ENCODE measurements at regions not wholly inside any gene's neighbourhood (a gene's known extent, or its start where the extent isn't known, plus 50 kb on each side); places are given as distances from the start of the nearest gene placed in this dataset.

DNA sequence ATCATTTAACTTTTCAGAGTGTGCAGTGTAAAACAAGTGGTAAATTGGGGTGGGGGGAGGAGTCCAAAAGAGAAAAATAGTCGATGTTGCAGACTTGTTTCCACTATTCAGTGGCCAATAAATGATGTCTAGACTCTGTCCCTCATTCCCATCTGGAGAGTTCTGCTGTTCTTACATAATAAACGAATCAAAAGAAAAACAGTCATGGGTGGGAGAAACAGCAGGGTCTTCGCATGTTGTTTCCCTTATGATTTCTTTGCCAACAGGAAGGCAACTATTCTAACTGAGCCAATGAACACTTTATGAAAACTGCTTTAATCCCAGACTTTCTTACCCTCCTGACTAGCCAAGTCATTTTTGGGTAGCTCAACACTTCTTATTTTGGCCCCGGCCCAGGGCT lies 615.5 kb downstream of the FGF9 start:
- TF ChIP-seq, protein P1, sequence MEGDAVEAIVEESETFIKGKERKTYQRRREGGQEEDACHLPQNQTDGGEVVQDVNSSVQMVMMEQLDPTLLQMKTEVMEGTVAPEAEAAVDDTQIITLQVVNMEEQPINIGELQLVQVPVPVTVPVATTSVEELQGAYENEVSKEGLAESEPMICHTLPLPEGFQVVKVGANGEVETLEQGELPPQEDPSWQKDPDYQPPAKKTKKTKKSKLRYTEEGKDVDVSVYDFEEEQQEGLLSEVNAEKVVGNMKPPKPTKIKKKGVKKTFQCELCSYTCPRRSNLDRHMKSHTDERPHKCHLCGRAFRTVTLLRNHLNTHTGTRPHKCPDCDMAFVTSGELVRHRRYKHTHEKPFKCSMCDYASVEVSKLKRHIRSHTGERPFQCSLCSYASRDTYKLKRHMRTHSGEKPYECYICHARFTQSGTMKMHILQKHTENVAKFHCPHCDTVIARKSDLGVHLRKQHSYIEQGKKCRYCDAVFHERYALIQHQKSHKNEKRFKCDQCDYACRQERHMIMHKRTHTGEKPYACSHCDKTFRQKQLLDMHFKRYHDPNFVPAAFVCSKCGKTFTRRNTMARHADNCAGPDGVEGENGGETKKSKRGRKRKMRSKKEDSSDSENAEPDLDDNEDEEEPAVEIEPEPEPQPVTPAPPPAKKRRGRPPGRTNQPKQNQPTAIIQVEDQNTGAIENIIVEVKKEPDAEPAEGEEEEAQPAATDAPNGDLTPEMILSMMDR (IDR thresholded peaks at IDR 0.05; ENCODE audit: insufficient read depth, low read length, missing control alignments), result no peak
- POLR2A ChIA-PET, result no interaction called here
- no peak overlapping the region for H3K4me3 ChIP-seq (ENCODE audit: low read depth, low read length)
- CTCF ChIA-PET, result no interaction called here
- DNase-seq (ENCODE audit: low read depth, low spot score), result no peak

DNA sequence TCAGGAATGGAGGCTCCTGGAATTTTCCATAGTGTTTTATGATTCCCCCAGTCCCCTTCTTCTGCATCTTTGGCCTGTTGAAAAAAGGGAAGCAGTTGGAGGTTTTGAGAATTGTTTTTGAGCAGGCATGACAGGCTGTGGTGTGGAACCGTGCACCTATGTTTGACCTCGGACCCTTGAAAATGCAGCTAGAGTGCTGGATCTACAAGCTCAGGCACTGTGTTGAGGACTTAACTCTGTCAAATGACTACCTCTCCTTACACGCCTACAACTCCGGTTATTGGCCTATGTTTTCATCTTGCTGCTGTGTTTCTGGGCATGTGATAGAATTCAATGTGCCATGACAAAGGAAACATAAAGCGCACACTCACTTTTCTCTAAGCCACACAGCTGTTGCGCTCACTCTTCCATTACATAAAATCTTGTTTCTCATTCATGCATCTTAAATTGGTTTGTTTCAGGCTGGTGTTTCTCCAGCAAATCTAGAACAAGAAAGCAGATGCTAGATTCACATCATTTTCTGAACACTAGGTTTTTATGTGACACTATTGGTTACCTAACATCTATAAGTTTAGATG lies 616.6 kb downstream of the FGF9 start:
- ChIA-PET CTCF (no interaction called here), POLR2A (no interaction called here)
- DNase-seq (ENCODE audit: low read depth, low spot score), result no peak
- no peak overlapping the region for H3K4me3 ChIP-seq (ENCODE audit: low read depth, low read length)
- TF ChIP-seq, protein P1 (IDR thresholded peaks at IDR 0.05; ENCODE audit: insufficient read depth, low read length, missing control alignments), result no peak

DNA sequence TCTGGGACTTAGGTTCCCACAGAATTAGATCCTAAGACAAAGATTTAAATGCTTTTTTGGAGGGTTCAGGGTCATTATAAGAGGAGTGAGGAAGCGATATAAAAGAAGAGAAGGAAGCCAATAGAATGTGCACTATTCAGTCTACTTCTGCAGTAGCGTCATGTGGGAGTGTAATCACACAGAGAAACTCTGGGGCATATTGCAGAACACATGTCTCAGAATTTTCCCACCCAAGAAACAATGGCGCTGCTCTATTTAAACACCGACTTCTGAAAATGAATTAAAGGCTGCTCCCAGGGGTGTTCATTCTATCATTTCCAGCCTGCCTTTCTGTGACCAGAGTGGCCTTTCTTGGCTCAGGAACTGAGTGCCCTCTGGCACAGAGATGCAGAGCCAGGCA lies 617.6 kb downstream of the FGF9 start:
- TF ChIP-seq, protein P1 (IDR thresholded peaks at IDR 0.05; ENCODE audit: insufficient read depth, low read length, missing control alignments), result no peak
- POLR2A ChIA-PET, result no interaction called here
- CTCF ChIA-PET, result no interaction called here
- DNase-seq (ENCODE audit: low read depth, low spot score), result no peak
- no peak overlapping the region for H3K4me3 ChIP-seq (ENCODE audit: low read depth, low read length)

DNA sequence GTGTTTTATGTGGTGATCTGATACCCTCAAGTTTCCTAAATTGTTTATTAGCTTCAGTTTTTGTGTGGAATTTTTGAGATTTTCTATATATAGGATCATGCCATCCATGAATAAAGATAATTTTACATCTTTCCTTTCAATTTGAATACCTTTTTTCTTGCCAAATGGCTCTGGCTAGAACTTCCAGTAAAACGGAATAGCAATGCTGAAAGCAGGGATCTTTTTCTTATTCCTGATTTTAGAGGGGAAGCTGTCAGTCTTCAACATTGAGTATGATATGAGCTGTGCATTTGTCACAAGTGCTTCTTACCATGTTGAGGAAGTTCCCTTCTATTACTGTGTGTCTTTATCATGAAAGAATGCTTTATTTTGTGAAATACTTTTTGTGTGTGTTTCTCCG lies 618.8 kb downstream of the FGF9 start:
- TF ChIP-seq, protein P1 (IDR thresholded peaks at IDR 0.05; ENCODE audit: insufficient read depth, low read length, missing control alignments), result no peak
- CTCF ChIA-PET, result no interaction called here
- no peak for DNase-seq (ENCODE audit: low read depth, low spot score)
- no peak overlapping the region for H3K4me3 ChIP-seq (ENCODE audit: low read depth, low read length)
- POLR2A ChIA-PET, result no interaction called here

DNA sequence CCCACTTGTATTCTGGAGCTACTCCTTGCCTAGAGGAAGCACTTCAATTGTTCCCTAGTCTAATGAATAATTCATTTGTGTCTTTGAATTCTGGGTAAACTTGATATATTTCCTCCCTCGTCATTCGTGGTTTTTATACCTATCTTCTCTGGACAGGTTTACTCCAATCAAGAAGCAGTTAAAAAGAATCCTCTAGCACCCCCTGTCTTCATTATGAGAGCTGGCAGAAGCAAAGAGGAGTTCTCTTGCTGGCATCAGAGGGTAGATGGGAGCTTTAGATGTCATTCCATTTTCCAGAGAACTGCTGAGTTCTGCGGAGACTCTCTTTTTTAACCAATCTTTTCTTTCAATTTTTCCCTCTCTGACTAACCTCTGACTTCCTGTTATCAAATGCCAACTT lies 627.7 kb downstream of the FGF9 start:
- H3K4me3 ChIP-seq (ENCODE audit: low read depth, low read length), result no peak overlapping the region
- DNase-seq (ENCODE audit: low read depth, low spot score), result no peak
- ChIA-PET POLR2A (no interaction called here), CTCF (no interaction called here)
- TF ChIP-seq, protein P1 (IDR thresholded peaks at IDR 0.05; ENCODE audit: insufficient read depth, low read length, missing control alignments), result no peak

DNA sequence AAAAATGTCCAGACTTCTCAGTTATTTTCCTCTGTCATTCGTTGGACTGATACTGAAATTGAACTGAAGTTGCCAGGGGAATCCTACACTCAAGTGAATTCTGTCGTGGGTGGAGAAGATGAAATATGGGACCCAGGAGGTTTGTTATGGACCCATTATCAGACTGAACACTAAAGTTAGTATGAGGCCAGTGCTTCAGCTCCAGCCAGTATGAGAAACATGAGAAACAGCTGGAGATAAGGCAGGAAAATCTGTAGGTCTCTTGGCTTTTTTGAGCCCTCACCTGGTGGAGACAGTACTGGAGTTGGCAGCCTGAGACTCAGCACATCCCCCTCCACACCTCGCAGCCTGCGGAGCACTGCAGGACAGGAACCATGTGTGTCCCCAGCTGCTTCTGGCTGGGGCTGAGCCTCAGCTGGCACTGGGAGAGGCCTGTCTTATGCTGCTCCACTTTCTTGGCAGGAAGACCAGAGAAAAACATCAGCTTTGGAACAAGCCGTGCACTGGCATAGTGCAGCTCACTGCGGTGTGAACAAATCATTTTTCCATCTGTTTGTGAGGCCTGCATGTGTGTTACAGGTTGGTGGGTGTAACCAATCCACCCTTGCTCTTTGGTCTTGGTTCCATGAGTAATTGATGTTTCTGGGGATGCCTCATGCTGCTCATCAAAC lies 641.0 kb downstream of the FGF9 start:
- POLR2A ChIA-PET, result no interaction called here
- CTCF ChIA-PET, result no interaction called here
- TF ChIP-seq, protein P1 (IDR thresholded peaks at IDR 0.05; ENCODE audit: insufficient read depth, low read length, missing control alignments), result no peak

More for the DNA sequence above, 641.0 kb downstream of the FGF9 start:
- no peak overlapping the region for H3K4me3 ChIP-seq (ENCODE audit: low read depth, low read length)
- no peak for DNase-seq (ENCODE audit: low read depth, low spot score)
